NCI-H748 (cell line): ENCODE measurements at regions not wholly inside any gene's neighbourhood (a gene's known extent, or its start where the extent isn't known, plus 50 kb on each side); places are given as distances from the start of the nearest gene placed in this dataset.

Experiments used
- DNase-seq: peaks from one replicate; lab custom pipeline; 2025; ENCODE audit not compliant: unreplicated experiment; lab: John Stamatoyannopoulos, UW

DNA sequence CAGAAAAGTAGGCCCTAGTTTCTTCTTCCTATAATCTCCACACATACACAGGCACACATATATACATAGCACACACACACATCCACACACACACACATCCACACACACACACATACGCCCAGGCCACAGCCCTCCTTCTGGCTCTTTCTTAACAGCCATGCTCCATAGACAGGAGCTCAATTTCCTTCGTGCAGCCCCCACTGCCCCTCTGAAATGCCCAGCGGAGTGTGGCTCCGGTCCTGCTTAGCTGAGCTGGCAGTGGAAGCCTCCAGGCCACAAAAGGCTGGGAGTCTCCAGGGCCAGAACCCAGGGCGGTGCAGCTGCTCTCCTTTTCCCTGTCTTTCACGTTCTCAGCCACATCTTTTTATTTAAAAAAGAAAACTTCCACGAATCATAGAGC is 282.9 kb upstream of the IGFBP3 start:
- DNase-seq, result no peak

DNA sequence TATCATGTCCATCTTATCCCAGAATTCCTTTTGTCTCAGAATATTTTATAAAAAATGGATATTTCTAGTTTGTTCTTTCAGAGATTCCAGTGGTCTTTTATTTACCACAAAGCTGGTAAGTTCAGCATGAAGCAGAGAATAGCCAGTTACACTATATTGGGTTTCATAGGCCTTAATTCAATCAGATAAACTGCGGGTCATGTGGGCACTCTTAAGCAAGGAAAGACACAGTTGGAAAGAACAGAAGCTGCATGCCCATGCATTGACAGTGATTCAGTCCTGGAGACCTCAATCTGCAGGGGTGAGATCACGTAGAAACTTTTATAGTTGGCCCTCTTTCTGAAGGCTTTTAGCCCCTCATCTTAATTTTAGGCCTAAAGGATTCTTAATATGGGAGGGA is 281.3 kb upstream of the IGFBP3 start:
- no peak for DNase-seq

DNA sequence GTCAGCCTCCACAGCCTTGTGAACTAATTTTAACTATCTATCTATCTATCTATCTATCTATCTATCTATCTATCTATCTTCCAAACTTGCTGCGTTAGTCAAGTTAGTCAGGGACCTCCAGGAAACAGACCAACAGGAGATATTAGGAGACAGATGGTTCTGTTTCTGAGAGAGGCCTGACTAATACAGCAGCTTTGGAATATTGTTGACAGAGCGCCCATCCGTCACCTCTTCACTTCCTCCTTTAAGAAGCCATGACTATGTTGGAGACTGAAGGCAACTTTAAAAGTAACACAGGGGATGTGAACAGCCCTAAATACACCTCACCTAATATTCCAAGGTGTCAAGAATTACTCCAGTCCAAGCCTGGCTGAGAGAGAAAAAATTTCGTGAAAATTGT is 280.9 kb upstream of the IGFBP3 start:
- DNase-seq, result no peak

DNA sequence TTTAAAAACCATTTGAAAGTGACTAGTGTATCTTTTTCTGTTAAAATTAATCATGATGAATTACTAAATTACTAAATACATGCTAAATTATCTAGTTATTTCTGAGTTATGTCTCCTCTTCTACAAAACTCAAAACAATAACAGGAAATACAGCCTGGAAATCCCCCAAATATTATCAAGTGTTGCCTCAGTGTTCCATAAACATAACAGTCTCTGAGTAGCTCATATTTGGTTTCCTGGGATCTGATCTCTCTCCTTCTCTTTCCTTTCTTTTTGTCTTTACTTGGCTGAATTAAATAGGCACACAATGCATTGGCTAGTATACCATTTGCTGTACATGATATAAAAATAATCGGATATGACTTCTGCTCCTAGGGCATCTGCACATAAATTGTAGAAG is 277.6 kb upstream of the IGFBP3 start:
- no peak for DNase-seq

DNA sequence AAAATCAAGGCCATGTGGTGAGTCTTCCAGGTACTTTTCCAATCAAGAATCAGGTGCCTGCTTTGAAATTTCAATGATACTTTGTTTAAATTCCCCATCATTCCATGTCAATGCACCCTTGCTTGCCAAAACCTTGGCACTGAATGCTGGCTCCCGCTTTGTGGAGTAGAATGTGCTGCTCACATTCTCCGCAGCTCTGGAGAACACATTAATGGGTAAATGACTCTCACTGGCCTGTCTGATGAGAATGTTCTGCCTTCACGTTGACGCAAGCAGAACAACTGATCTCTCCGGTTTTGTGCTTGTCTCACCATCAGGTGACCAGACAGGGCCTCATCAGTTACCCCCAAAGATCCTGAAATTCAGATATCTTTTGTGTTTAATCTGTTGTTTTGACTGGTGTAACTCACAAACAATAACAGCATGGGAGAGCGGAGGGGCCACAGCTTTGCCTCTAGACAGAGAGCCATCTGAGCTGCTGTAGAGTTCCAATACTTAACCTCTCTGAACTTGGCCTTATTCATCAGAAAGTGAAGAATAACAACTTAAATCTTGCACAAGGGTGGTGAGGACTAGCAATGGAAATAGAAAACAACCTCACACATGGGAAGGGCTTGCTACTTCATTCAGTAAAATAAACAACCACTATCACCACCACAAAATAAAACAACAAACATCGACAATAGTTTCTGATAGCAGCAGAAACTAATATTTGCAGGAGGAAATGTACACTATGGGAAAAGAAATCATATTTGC is 276.9 kb upstream of the IGFBP3 start:
- no peak for DNase-seq

DNA sequence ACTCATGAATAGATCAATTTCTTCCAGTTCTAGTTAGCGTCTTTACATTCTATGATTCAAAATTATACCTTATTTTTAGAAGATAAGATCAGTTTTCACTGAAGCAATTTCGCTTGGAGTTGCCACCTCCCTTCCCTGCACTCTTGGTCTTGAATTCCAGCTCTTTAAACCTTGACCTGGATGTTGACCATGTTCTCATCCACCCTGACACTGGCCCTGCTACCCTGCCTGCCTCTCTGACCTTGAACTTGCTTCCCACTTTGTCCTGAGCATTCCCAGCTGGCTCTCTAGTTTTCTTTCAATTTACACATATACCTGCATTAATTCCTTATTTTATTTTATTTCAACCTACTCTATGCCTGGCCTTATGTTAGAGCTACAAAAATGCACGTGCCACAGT is 274.9 kb upstream of the IGFBP3 start:
- DNase-seq, result no peak

DNA sequence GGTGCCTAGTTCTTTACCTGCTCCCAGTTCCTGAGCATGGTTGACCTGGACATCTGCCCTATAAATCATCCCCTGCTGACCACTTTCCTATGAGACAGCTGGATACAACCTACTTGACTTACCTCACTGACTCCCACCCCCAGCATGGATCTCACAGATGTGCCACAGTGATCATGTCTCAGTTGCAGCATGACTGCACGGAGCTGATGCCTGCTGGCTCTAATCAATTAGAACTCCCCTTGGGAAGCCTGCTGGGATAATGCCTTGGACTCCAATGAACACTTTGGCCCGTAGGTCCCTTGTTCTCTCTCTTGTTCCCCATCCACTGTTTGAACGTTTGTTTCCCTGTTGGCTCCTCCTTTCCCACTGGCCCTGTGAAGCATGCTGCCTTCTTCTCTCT is 271.2 kb upstream of the IGFBP3 start:
- DNase-seq, result no peak

DNA sequence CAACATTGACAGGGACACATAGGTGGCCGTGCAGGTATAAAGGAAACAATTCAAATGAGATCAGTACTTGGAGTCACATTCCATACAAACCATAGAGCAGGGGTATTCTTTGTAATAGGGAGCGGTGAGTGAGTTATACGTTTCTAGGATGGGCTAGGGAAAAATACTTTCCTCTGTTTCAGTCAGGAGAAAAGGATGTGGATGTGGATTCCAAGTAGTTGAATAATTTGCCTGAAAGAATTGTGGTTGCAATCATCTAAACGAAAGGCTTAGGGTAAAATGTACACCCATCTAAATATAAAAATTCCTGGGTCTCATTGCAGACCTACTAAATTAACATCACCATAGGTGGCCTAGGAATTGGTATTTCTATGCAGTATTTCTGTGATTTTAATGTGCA is 270.7 kb upstream of the IGFBP3 start:
- no peak for DNase-seq

DNA sequence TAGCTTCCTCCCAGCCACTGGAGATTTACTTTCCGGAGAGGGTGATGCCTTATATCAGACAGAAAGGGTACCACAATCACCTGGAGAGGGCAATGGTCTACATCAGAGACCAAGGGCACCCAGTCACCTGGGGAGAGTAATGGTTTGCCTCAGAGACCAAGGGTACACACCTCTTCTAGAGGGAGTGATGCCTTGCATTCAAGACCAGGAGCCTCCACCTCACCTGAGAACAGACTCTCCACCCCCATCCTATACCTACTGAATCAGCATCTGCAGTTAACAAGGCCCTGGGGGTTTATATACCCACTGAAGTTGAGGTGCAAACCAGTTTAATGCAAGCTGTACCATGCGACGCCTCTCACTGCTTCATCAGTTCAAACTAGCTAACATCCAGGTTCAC is 270.2 kb upstream of the IGFBP3 start:
- no peak for DNase-seq

DNA sequence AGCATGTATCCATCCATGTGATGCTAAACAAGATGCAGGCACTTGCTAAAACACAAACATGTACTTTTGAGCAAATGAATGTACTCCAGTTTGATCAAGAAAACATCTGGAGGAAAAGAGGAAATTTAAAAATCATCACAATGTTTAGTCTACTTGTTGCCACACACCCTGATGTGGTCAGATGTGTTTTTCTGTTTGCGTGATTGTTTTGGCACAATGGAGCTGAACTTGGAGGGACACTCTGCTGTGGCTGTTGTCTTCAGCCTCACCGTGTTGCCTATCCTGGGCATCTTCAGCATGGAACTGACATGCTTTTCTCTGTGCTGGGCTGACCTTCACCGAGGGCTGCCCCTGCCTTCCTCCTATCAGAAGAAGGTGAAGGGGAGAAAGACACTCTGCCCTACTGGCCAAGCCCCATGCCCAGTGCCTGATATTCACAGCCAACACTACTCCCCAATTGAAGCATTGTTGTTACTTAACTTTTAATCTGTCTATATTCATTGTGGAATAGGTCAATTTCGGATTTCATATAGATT is 268.3 kb upstream of the IGFBP3 start:
- DNase-seq, result no peak

DNA sequence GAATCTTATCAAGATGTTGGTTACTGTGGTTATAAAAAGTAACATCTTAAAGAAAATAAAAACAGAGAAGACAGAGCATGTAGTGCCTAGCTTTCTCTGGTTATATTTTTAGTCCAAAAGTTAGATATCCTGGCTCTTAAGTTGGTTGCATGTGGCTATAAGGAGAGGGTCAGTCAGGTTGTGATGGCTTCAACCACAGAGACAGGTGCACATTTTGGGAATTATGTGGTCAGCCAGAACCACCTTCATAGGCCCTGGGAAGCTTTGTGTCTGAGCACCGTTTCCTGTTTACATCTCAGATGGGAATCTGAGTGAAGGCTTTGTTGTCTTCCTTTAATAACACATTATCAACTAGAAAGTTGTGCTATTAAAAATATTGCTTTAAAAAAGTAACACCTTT is 265.1 kb upstream of the IGFBP3 start:
- DNase-seq, result no peak

DNA sequence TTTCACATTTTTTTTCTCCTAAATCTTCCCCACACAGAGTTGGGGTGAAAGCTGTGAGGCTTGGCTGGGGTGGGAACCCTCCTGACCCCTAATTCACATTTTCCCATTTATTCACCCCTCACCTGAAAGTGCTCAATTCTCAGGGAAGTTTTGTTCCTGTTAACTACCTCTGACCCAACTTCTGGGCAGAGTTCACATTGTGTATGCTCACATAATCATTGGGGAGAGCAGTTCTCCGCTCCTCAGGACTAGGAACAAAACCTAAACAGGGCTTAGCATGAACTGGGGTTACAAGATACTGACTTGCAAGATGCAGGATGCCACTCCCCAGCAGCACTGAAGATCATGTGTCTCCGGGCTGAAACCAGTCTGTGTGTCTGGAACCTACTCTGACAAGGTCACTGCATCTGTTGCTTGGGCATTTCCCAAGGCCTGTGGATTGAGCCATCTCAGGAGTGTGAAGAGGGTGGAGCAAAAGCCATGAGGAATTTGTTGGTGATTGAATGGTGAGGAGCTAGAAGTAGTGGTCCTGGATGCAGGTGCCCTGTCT is 258.1 kb upstream of the IGFBP3 start:
- no peak for DNase-seq

DNA sequence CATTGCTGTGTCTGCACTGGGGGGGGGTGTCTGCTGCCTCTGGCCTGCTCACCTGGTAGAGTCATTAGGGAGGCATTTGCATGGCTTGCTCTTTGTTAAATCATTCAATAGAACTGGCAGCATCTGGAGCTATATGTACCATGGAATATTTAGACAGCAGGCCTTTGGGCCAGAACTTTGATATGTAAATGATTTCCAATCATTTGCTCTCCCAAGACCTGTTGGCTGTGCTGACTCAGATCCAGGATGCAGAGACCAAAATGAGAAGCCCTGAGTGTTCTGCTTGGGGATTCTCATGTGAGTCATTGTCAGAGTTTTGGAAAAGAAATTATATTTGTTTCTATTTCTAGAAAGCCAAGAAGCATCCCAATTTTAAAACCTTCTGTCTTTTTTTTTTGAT is 257.6 kb upstream of the IGFBP3 start:
- DNase-seq, result no peak

DNA sequence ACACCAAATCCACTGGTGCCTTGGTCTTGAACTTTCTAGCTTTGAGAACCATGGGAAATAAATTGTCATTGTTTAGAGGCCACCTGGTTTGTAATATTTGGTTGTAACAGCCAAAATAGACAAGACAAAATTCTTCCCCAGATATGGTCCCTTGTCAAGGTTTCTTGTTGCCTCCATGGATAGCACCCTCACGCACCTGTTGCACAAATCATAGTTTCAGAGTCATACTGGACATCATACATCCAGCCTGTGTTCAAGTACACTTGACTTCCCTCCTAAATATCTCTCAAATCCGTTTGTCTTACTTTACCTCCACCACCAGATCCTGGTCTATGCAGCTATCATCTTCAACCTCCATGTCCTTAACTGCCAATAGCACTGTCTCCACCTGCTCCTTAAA is 256.7 kb upstream of the IGFBP3 start:
- no peak for DNase-seq

DNA sequence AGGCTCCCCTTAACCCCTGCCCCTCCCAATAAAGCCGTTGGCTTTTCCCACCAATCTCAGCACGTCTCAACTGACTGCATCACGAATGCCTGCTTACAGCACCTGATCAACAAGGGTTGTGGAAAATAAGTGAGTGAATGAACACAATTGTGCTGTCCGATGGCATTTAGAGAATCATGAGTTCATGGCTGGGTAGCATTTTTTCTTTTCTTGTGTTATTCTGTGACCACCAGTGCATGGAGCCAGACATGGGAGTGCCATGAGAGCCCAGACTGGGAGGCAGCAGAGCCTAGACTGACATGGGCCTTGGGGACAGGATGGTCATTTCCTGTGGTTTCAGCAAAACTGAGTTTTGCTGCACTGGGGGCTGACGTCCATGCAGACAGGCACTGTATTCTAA is 254.1 kb upstream of the IGFBP3 start:
- no peak for DNase-seq

DNA sequence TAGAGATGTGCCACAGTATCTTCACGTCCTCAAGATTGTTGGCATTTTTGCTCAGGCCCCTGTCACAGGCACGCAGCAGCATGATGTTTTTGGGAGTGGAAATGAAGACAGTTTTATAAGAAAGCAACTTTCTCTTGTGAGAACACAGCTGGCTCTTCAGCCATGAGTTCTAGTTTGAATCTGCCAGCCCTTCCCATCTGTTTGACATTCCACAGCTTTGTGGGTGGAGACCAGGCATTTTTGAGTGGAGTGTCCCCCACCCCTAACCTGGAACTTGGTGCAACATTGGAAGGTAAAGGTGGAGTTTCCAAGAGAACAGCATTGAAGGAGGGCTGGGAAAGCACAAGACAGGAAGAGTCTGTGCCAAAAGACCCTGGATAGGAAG is 253.1 kb upstream of the IGFBP3 start:
- no peak for DNase-seq

DNA sequence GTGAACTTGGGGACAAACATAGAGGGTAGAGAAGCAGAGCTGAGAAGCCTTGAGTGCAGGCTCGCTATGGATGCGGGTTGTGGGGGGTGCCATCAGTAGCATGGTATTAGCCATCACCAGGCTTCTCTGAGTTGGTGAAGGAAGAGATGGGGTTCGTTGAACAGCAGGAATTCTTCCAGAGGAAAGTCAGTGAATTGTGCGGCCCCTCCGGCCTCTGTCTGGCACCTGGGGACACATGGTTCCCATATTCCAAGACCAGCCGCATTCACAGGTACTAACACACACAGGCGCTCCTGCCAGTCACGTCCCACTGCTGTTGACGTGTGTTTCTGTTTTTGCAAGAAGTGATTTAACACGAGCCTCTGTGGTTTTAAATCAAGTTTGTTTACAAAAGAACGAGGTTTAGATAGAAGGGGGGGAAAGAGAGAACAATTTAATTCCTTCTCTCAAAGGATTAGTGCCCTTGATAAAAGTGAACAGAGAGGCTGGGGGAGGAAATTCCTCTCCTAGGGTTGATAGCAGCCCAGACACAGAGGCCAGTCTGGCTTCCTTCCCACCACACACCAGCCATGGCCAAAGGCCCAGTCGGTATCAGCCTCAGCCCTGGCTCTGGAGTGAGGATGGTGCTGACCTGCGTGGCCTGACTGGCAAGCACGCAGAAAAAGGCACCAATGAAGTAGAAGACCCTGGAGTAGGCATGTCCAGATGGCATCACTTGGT is 252.6 kb upstream of the IGFBP3 start:
- DNase-seq, result no peak

DNA sequence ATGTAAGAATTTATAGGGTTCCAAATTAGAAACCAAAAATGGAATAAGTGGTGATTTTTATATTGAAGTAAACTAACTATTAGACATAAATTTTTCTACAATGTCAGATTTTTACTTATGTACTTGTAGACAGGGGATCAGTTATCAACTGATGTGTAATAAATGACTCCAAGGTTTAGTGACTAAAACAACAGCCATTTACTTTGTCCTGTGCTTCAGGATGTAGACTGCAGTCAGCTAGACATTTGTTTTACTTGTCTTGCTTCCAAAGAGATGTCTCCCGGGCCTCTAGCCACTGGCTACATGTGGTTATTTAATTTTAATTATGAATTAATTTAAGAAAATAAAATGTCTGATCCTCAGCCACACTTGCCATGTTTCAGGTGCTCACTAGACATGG is 249.7 kb upstream of the IGFBP3 start:
- DNase-seq, result no peak

DNA sequence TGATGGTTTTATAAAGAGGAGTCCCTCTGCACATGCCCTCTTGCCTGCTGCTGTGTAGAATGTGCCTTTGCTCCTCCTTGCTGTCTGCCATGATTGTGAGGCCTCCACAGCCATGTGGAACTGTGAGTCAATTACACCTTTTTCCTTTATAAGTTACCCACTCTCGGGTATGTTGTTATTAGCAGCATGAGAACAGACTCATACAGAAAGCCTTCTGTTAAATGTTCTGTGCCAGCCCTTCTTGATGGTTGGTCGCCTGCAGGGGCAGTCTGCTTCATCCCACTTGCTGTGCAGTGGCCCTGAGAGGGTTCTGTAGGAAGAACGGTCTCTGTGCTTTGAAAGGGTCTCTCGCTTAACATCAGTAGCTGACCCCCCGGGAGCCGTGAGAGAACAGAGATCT is 248.9 kb upstream of the IGFBP3 start:
- DNase-seq, result no peak

DNA sequence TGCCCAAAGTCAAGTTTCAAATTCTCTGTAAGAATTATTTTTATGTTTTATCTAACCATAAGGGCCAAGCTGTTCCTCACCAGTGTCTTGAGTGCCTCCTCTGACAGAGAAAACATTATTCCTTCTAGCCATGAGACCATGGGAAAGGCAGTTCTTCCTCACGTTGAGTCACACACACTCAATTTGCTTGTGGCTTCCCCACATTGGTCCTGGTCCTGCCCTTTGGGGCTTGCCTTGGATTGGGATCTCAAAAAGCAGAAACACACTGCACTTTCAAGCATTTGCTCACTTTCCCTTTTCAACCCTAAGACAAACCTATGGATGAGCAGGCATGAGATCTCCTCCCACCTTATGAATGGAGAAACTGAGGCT is 248.3 kb upstream of the IGFBP3 start:
- no peak for DNase-seq

DNA sequence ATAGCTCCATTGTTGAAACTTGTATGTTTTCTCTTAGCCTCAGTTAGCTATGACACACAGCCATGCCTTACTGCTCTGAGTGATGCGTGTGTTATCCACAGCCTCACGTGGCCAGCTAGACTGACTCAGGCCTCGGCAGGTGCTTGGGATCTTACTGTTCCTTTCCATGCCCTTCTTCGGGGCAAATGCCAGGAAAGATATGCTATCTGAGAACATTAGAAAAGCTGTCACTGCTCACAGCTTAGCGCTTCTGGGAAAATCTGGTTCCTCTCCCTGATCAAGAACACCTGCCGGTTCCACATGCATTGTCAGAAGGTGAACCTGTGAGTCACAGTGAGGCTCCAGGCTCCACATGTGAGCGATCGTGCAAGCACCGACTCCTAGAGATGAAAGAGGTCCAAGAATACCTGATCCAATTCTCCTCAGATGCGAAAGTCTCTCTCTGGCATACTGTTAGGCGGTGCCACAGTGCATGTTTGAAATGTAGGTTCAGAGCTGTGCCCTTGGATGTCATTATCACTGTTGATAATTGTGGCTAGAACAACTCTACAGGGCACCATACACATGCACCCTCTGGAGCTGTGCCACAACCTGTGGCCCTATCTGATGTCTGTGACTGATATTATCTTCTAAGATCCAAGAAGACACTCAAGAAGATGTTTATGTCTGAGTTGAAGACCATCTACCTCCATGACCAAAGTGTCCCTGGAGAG is 247.8 kb upstream of the IGFBP3 start:
- DNase-seq, result no peak

DNA sequence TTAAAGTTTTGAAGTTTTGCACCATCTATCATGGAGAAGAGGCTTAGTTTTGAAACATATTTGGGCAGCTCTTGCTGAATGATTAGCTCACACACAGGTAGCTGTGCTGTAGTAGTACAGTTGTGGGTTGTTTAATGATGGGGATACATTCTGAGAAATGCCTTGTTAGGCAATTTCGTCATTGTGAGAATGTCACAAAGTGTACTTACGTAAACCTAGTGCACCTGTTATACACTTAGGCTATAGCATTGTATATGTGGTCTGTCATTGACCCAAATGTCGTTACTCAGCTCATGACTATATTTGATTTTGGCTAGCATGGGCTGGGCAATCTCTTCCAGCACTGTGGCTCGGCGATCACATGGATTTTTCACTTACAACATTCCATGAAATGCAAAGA is 247.2 kb upstream of the IGFBP3 start:
- DNase-seq, result no peak
